ENCODE measurements at regions not wholly inside any gene's neighbourhood (a gene's known extent, or its start where the extent isn't known, plus 50 kb on each side); places are given as distances from the start of the nearest gene placed in this dataset.

- Mint-ChIP-seq H3K27me3 (ENCODE audit: low read depth, poor library complexity) (no peaks in the 10 kb centered on the region), H3K27ac (no peak overlapping the region), H3K4me1 (no peaks in the 10 kb centered on the region), H3K9me3 (no peaks in the 10 kb centered on the region), H3K4me3 (no peak overlapping the region), H3K36me3 (ENCODE audit: low read depth) (no peaks in the 10 kb centered on the region)
- DNase-seq: no peak
- no peak for TF ChIP-seq CTCF (IDR thresholded peaks at IDR 0.05)
Observed at GRCh38 chr4:111675746-111676145, 469.5 kb upstream of the FAM241A start.

- TF ChIP-seq CTCF (IDR thresholded peaks at IDR 0.05): no peak
- Mint-ChIP-seq H3K27me3 (ENCODE audit: low read depth, poor library complexity) (no peaks in the 10 kb centered on the region), H3K36me3 (ENCODE audit: low read depth) (no peaks in the 10 kb centered on the region), H3K27ac (no peak overlapping the region), H3K9me3 (no peaks in the 10 kb centered on the region), H3K4me3 (no peak overlapping the region), H3K4me1 (no peaks in the 10 kb centered on the region)
- no peak for DNase-seq
Observed at GRCh38 chr4:111676533-111676932, 468.7 kb upstream of the FAM241A start.

- Mint-ChIP-seq H3K27me3 (ENCODE audit: low read depth, poor library complexity) (no peaks in the 10 kb centered on the region), H3K27ac (no peak overlapping the region), H3K4me1 (no peaks in the 10 kb centered on the region), H3K4me3 (no peak overlapping the region), H3K36me3 (ENCODE audit: low read depth) (no peaks in the 10 kb centered on the region), H3K9me3 (no peaks in the 10 kb centered on the region)
- no peak for TF ChIP-seq CTCF (IDR thresholded peaks at IDR 0.05)
- DNase-seq: no peak
Observed at GRCh38 chr4:111678479-111678878, 466.8 kb upstream of the FAM241A start.

GRCh38 chr4:111678908-111679307 is 466.3 kb upstream of the FAM241A start:
- DNase-seq: no peak
- Mint-ChIP-seq H3K9me3 (peaks cover 2% of the 10 kb centered on the region), H3K4me1 (no peaks in the 10 kb centered on the region), H3K4me3 (no peak overlapping the region), H3K27ac (no peak overlapping the region), H3K36me3 (ENCODE audit: low read depth) (peaks cover 2% of the 10 kb centered on the region), H3K27me3 (ENCODE audit: low read depth, poor library complexity) (no peaks in the 10 kb centered on the region)
- no peak for TF ChIP-seq CTCF (IDR thresholded peaks at IDR 0.05)

GRCh38 chr4:111681270-111681669 is 464.0 kb upstream of the FAM241A start:
- no peaks in the 10 kb centered on the region for H3K4me1 Mint-ChIP-seq
- no peak for DNase-seq
- H3K27ac Mint-ChIP-seq: no peak overlapping the region
- H3K36me3 Mint-ChIP-seq (ENCODE audit: low read depth): peaks cover 5% of the 10 kb centered on the region
- TF ChIP-seq CTCF (IDR thresholded peaks at IDR 0.05): no peak
- H3K9me3 Mint-ChIP-seq: peaks cover 8% of the 10 kb centered on the region
- no peak overlapping the region for H3K4me3 Mint-ChIP-seq
- H3K27me3 Mint-ChIP-seq (ENCODE audit: low read depth, poor library complexity): no peaks in the 10 kb centered on the region

- H3K4me3 Mint-ChIP-seq: no peak overlapping the region
- DNase-seq: no peak
- H3K27me3 Mint-ChIP-seq (ENCODE audit: low read depth, poor library complexity): no peaks in the 10 kb centered on the region
- H3K36me3 Mint-ChIP-seq (ENCODE audit: low read depth): peaks cover 5% of the 10 kb centered on the region
- H3K9me3 Mint-ChIP-seq: peaks cover 8% of the 10 kb centered on the region
- H3K27ac Mint-ChIP-seq: no peak overlapping the region
- peaks cover 2% of the 10 kb centered on the region for H3K4me1 Mint-ChIP-seq
- TF ChIP-seq CTCF (IDR thresholded peaks at IDR 0.05): no peak
Observed at GRCh38 chr4:111681751-111682150, 463.5 kb upstream of the FAM241A start.

Data from nephron progenitor cell (in vitro differentiated cells).